ENCODE measurements at regions not wholly inside any gene's neighbourhood (a gene's known extent, or its start where the extent isn't known, plus 50 kb on each side); places are given as distances from the start of the nearest gene placed in this dataset.
A peak's percentile ranks its signal among the peaks of the same experiment; 100 is the strongest.
"Not testable (repeated sequence)": the region's sequence is repeated elsewhere in the genome, so short reads cannot be mapped to it uniquely, and the experiment has no call there.

- no peak for DNase-seq
Measured at GRCh38 chr20:60785301-60785700, 466.8 kb upstream of the CDH4 start.

- DNase-seq = peak; percentile 43
Measured at GRCh38 chr20:60785785-60786184, 466.3 kb upstream of the CDH4 start.

DNA sequence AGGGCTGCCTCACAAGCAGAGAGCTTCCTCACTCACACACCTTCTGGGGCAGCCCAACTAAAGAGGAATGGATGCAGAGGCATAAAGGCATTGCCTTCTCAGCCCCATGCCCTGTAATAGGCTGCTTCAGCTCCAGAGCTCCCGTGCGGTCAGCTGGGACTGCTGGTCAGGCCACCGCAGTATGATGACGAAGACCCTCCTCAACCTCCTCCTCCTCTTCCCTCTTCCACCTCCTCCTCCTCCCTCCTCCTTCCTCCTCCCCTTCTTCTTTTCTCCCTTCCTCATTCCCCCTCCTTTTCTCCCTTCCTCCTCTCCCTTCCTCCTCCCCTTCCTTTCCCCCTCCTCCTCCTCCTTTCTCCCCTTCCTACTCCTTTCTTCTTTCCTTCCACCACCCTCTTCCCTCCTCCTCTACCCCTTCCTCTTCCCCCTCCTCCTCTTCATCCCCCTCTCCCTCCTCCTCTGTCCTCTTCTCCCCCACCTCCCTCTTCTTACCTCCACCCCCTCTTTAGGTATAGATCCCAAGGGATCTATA, 465.3 kb upstream of the CDH4 start:
- no peak for DNase-seq

DNA sequence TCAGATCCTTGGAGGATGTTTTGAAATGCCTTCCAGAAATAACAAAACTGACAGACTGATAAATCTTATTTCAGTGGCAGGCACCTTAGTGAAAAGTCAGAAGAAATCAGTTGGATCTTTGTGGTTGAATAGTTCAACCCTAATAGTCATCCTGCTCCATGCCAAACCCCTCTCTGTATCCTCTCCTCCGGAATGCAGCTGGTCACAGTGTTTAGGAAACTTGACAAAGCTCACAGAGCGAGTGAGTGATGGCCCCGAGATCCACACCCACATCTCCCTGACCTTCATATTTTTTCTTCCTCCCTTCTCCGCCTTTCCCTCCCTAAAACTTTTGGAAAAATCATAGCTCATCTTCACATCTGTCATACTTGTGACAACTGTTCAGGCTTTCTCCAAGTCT, 464.8 kb upstream of the CDH4 start:
- no peak for DNase-seq

GRCh38 chr20:60788070-60788469, 464.0 kb upstream of the CDH4 start:
- DNase-seq = no peak

GRCh38 chr20:60789399-60789798, 462.7 kb upstream of the CDH4 start:
- no peak for DNase-seq

GRCh38 chr20:60790339-60790738, 461.7 kb upstream of the CDH4 start:
- DNase-seq = not testable (repeated sequence)

DNA sequence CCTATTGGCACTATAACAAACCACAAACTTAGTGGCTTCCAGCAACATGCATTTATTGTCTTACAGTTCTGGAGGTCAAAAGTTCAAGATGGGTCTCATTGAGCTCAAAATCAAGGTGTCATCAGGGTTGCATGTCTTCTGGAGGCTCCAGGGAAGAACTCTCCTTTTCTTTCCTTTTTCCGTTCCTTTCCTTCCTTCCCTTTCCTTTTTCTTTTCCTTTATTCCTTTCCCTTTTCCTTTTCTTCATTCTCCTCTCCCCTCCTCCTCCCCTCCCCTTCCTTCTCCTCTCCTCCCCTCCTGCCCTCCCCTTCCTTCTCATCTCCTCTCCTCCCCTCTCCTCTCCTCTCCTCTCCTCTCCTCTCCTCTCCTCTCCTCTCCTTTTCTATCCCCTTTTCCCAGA, 460.2 kb upstream of the CDH4 start:
- no peak for DNase-seq

DNA sequence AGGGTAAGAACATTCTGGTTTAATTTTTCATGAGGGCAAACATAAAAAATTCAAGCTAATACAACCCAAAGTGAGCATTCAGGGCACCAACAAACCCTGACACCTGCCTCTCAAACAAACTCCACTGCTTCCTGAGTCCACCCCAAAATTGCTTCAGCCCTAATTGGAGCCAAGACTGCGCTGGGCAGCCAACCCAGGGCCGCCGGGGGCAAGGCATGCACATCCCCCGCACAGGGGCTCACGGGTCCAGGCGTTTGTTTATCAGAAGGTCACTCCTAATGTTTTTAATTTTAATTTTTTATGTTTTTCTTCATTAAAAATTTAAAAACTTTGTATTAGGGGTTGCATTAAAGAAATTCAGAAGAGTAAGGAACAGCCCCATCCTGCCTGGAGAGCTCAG, 459.1 kb upstream of the CDH4 start:
- no peak for DNase-seq

GRCh38 chr20:60794674-60795073, 457.4 kb upstream of the CDH4 start:
- DNase-seq = no peak

DNA sequence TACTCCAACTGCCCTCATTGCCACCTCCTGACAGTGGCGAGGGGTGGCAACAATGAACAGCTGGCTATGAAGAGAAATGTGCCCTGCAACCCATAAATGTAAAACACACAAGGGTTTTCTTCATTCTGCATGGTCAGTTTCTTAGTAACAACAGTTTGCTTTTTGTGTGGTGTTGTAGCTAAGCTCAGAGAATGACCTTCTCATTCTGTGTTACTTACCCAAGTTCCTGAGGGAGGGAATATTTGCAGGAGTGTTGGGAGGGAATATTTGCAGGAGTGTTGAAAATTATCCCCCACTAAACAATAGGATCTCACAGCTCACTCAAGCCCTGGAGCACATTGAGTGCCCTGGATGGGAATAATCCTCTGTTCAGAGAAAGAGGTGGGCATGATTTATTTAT, 456.4 kb upstream of the CDH4 start:
- no peak for DNase-seq

DNA sequence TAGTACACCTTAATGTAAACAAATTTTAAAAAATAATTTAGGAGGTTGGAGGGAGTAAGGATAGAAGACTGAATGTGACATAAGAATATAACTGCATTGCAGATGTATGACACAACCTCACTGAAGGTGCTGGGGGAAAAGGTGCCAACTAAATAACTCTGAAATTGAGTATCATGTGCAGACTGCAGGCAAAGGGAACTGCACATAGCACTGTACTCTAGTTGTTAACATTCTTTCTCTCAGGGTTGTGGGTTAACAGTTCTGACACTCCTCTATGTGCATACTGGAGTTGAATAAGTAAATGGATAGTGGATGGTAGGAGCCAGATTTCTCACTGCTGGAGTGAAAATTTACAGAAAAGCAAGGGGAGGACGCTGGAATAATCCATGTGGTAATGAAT, 451.9 kb upstream of the CDH4 start:
- no peak for DNase-seq

DNA sequence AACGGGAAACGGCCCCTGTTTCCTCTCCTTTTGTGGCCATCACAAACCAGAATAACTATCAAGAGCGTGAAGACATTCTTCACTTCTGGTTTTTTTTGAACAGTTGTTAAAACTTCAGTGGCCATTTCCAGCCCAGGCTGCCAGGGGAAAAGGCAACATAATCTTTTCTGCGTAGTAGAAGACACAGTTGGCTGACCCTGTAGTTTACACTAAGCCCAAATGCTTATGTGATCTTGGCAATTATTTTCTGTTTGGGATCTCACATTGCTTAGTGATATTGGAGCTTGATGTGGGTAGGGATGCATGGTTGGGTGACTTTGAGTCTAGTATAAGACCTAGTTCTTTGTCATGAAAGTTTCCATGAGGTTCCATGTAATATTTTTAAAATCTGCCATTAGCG, 449.4 kb upstream of the CDH4 start:
- DNase-seq = no peak

DNA sequence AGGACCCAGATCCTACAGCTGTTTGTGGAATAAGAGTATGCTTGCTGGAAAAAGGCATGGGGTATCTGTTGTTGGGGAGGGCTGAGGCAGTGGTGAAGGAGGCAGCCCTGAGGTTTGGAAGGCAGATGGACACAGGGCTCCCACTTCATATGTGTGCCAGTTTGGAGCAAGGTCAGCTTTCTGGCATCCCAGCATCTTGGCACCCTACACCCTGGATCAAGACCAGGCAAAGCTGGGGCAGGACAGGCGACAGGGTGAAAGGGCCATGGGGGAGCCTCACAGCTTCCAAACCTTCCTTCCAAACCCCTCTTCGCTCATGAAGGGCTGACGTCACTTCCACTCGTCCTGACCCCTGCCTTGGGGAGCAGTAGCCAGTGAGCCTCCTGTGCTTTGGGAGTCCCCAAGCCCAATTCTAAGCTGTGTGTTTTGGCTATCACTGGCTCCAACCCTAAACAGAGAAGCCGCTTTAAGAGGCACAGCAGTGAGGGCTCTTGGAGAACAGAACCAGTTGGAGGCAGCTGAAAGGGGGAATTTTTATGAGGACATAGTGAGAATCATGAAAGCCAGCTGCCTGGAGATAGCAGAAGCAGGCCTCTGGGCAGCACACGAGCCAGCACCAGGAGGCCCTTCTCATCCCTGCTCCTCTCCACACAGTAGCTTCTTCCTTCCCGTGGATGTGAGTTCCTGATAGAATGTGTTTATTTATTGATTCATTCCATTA, 448.6 kb upstream of the CDH4 start:
- DNase-seq = no peak

- DNase-seq = no peak
Measured at GRCh38 chr20:60804240-60804917, 447.7 kb upstream of the CDH4 start.

- DNase-seq = peak; percentile 50
Measured at GRCh38 chr20:60804918-60805630, 447.0 kb upstream of the CDH4 start.

DNA sequence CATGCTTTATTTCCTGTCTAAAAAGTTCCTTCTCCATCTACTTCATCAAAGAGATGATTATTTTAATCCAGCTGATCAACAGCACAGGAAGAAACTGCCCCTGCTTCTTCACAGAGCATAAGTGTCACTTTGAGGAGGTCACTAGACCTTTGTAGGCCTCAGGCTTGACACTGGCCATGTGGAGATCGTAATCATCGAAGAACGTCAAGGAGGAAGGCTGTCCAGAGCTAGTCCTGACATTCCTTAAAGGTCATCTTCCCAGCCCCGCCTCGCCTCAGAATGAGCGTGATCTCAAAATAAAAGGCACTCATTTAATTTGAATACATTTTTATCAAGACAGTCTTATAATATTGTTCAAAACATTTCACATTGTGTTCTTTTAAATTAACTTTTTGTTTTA, 445.7 kb upstream of the CDH4 start:
- no peak for DNase-seq

DNA sequence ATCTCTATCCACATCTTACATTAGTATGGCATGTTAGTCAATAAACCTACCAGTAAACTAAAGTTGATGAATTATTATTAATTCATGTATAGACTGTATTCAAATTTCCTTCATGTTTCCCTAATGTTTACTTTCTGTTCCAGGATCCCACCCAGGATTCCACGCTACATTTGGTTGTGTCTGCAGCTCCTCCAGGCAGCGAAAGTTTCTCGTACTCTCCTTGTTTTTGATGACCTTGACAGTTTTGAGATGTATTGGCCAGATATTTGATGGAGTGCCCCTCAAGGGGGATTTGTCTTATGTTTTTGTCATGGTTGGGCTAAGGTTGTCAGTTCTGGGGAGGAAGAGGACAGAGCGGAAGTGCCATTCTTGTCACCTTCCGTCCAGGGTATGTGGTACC, 445.2 kb upstream of the CDH4 start:
- DNase-seq = no peak

GRCh38 chr20:60808003-60808672, 443.9 kb upstream of the CDH4 start:
- DNase-seq = no peak

DNA sequence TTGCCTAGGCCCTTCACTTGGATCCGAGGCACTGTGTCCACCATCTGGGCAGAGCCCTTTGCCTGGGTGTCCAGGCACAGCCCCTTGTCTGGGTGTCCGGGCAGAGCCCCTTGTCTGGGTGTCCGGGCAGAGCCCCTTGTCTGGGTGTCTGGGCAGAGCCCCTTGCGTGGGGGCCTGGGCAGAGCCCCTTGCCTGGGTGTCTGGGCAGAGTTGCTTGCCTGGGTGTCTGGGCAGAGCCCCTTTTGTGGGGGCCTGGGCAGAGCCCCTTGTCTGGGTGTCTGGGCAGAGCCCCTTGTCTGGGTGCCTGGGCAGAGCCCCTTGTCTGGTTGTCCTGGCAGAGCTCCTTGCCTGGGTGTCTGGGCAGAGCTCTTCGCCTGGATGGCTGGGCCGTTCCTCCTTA, 443.4 kb upstream of the CDH4 start:
- DNase-seq = no peak

- no peak for DNase-seq
Measured at GRCh38 chr20:60810561-60810960, 441.5 kb upstream of the CDH4 start.

- DNase-seq = no peak
Measured at GRCh38 chr20:60812561-60812960, 439.5 kb upstream of the CDH4 start.

- no peak for DNase-seq
Measured at GRCh38 chr20:60813066-60813465, 439.0 kb upstream of the CDH4 start.

Measured in right hindlimb (tissue), 1 donor.